ENCODE measurements at regions not wholly inside any gene's neighbourhood (a gene's known extent, or its start where the extent isn't known, plus 50 kb on each side); places are given as distances from the start of the nearest gene placed in this dataset.

- no peaks in the 10 kb centered on the region for H3K9me2 ChIP-seq (ENCODE audit: insufficient read depth)
- H4K20me1 ChIP-seq (ENCODE audit: insufficient read depth): no peaks in the 10 kb centered on the region
- ChIA-PET CTCF (no interaction called here), POLR2A (no interaction called here), RAD21 (ENCODE audit: low non-redundant PET in 1 of 2, low total read pairs in 2 of 2, uncharacterized antibody in 2 of 2, unreplicated experiment in 2 of 2) (no interaction called here)
- DNase-seq (ENCODE audit: low read depth, low spot score): no peak
- H3K36me3 ChIP-seq (ENCODE audit: control insufficient read depth in 1 of 2, insufficient read depth in 2 of 2, low read length in 2 of 2): no peaks in the 10 kb centered on the region
- no peak overlapping the region for H3K9ac ChIP-seq (ENCODE audit: low read length)
- no TSS peak for BruUV-seq (replicated peaks)
- no peaks in the 10 kb centered on the region for H3K4me1 ChIP-seq (ENCODE audit: control insufficient read depth in 1 of 2, insufficient read depth in 2 of 2, low read length in 2 of 2)
- no peak for ATAC-seq
- no peak overlapping the region for H3K4me3 ChIP-seq (replicated peaks in 1 of 2; ENCODE audit: low read depth in 1 of 2, low read length in 2 of 2)
- no peak overlapping the region for H2AFZ ChIP-seq (ENCODE audit: low read depth, low read length, poor library complexity, severe bottlenecking)
- H3K4me2 ChIP-seq (ENCODE audit: low read length): no peak overlapping the region
- no peaks in the 10 kb centered on the region for H3K79me2 ChIP-seq (ENCODE audit: insufficient read depth, low read length)
- H3K9me3 ChIP-seq (ENCODE audit: control insufficient read depth in 1 of 2, insufficient read depth in 1 of 2, low read depth in 1 of 2, low read length in 2 of 2): no peaks in the 10 kb centered on the region
- TF ChIP-seq SP1 (IDR thresholded peaks at IDR 0.05; ENCODE audit: low read depth) (no peak), ATF3 (IDR thresholded peaks at IDR 0.05) (no peak)
- intact Hi-C loops (cut with micrococcal nuclease): no loop called here
- H3K27me3 ChIP-seq (ENCODE audit: insufficient read depth, low read length): no peaks in the 10 kb centered on the region
- H3K27ac ChIP-seq (ENCODE audit: low read depth, low read length): no peak overlapping the region
Observed at GRCh38 chr2:175445281-175445680, 263.8 kb upstream of the ATP5MC3 start.

DNA sequence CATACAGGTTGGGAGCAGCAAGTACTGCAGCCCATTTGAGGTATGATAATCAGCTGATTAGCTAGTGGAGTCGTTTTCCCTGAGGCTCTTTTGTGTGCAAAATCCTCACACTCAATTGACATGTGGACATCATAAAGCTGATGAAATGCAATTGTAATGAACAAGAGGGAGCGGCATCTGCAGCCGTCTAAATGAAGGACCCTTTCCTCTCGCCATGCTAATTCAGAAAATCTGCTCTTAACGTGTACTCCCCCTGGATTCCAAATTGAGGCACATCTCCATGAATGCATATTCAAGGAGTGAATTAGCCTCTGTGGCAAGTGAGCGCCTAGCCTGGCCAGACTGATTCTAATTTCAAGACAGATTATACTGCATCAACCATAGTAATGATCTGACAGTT lies 260.9 kb upstream of the ATP5MC3 start:
- H3K36me3 ChIP-seq (ENCODE audit: control insufficient read depth in 1 of 2, insufficient read depth in 2 of 2, low read length in 2 of 2): no peaks in the 10 kb centered on the region
- RAD21 ChIA-PET (ENCODE audit: low non-redundant PET in 1 of 2, low total read pairs in 2 of 2, uncharacterized antibody in 2 of 2, unreplicated experiment in 2 of 2): no interaction called here
- intact Hi-C loops (cut with micrococcal nuclease): no loop called here
- no peak for DNase-seq (ENCODE audit: low read depth, low spot score)
- ATAC-seq: no peak
- no peak overlapping the region for H3K4me2 ChIP-seq (ENCODE audit: low read length)
- H3K9ac ChIP-seq (ENCODE audit: low read length): no peak overlapping the region
- no peak overlapping the region for H3K27ac ChIP-seq (ENCODE audit: low read depth, low read length)
- H2AFZ ChIP-seq (ENCODE audit: low read depth, low read length, poor library complexity, severe bottlenecking): no peak overlapping the region
- CTCF ChIA-PET: no interaction called here
- POLR2A ChIA-PET: no interaction called here
- no peaks in the 10 kb centered on the region for H3K79me2 ChIP-seq (ENCODE audit: insufficient read depth, low read length)
- H3K4me1 ChIP-seq (ENCODE audit: control insufficient read depth in 1 of 2, insufficient read depth in 2 of 2, low read length in 2 of 2): no peaks in the 10 kb centered on the region
- no peaks in the 10 kb centered on the region for H3K27me3 ChIP-seq (ENCODE audit: insufficient read depth, low read length)
- H3K9me3 ChIP-seq (ENCODE audit: control insufficient read depth in 1 of 2, insufficient read depth in 1 of 2, low read depth in 1 of 2, low read length in 2 of 2): no peaks in the 10 kb centered on the region
- no peaks in the 10 kb centered on the region for H3K9me2 ChIP-seq (ENCODE audit: insufficient read depth)
- H4K20me1 ChIP-seq (ENCODE audit: insufficient read depth): no peaks in the 10 kb centered on the region
- no TSS peak for BruUV-seq (replicated peaks)
- no peak for TF ChIP-seq POLR2A (IDR thresholded peaks at IDR 0.05; ENCODE audit: borderline replicate concordance, extremely low read depth, insufficient read depth, insufficient read length)
- TF ChIP-seq FOSL1 (IDR thresholded peaks at IDR 0.05; ENCODE audit: low read depth): no peak
- TF ChIP-seq SP1 (IDR thresholded peaks at IDR 0.05; ENCODE audit: low read depth): no peak
- TF ChIP-seq CEBPB (IDR thresholded peaks at IDR 0.05; ENCODE audit: low read depth): no peak
- TF ChIP-seq ZBTB33 (IDR thresholded peaks at IDR 0.05; ENCODE audit: extremely low read depth, insufficient replicate concordance, low read length): no peak
- TF ChIP-seq EGR1 (IDR thresholded peaks at IDR 0.05; ENCODE audit: low read depth): no peak
- TF ChIP-seq ATF3 (IDR thresholded peaks at IDR 0.05): no peak
- TF ChIP-seq RAD21 (IDR thresholded peaks at IDR 0.05; ENCODE audit: low read depth): no peak
- TF ChIP-seq, protein P1, sequence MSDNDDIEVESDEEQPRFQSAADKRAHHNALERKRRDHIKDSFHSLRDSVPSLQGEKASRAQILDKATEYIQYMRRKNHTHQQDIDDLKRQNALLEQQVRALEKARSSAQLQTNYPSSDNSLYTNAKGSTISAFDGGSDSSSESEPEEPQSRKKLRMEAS (IDR thresholded peaks at IDR 0.05): no peak
- TF ChIP-seq EZH2phosphoT487 (IDR thresholded peaks at IDR 0.05; ENCODE audit: borderline replicate concordance): no peak
- TF ChIP-seq TCF7L2 (IDR thresholded peaks at IDR 0.05; ENCODE audit: borderline replicate concordance, extremely low read depth, insufficient read depth, insufficient read length): no peak
- no peak for TF ChIP-seq SIN3A (IDR thresholded peaks at IDR 0.05; ENCODE audit: low read depth)
- no peak for TF ChIP-seq ZFX (IDR thresholded peaks at IDR 0.05)
- TF ChIP-seq ZNF274 (IDR thresholded peaks at IDR 0.05; ENCODE audit: low read depth, low read length): no peak
- TF ChIP-seq CBX3 (IDR thresholded peaks at IDR 0.05; ENCODE audit: low read depth): no peak
- no peak for TF ChIP-seq JUND (IDR thresholded peaks at IDR 0.05)
- no peak for TF ChIP-seq SRF (IDR thresholded peaks at IDR 0.05; ENCODE audit: low read depth)
- TF ChIP-seq, protein P2, sequence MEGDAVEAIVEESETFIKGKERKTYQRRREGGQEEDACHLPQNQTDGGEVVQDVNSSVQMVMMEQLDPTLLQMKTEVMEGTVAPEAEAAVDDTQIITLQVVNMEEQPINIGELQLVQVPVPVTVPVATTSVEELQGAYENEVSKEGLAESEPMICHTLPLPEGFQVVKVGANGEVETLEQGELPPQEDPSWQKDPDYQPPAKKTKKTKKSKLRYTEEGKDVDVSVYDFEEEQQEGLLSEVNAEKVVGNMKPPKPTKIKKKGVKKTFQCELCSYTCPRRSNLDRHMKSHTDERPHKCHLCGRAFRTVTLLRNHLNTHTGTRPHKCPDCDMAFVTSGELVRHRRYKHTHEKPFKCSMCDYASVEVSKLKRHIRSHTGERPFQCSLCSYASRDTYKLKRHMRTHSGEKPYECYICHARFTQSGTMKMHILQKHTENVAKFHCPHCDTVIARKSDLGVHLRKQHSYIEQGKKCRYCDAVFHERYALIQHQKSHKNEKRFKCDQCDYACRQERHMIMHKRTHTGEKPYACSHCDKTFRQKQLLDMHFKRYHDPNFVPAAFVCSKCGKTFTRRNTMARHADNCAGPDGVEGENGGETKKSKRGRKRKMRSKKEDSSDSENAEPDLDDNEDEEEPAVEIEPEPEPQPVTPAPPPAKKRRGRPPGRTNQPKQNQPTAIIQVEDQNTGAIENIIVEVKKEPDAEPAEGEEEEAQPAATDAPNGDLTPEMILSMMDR (IDR thresholded peaks at IDR 0.05 in 2 of 3, conservative IDR thresholded peaks at IDR 0.05 in 1 of 3; ENCODE audit: borderline replicate concordance in 1 of 3, insufficient read depth in 1 of 3, low read depth in 2 of 3, low read length in 2 of 3): no peak
- no peak for TF ChIP-seq YY1 (IDR thresholded peaks at IDR 0.05; ENCODE audit: extremely low read depth, insufficient replicate concordance, low read depth, low read length)
- no peak overlapping the region for H3K4me3 ChIP-seq (replicated peaks in 1 of 2; ENCODE audit: low read depth in 1 of 2, low read length in 2 of 2)
